GM13976 (cell line): ENCODE measurements at regions not wholly inside any gene's neighbourhood (a gene's known extent, or its start where the extent isn't known, plus 50 kb on each side); places are given as distances from the start of the nearest gene placed in this dataset.

Experiments used
- DNase-seq: peaks from one replicate; pipeline ENCODE4 v3.0.0; 2012; ENCODE audit warnings: low spot score
- CTCF ChIP-seq: IDR thresholded peaks from 2 replicates; pipeline ENCODE4 v1.5.1; 2012; ENCODE audit warnings: borderline replicate concordance, mild to moderate bottlenecking; ENCODE audit not compliant: insufficient read depth; ENCODE audit errors: extremely low read depth, missing control alignments, control extremely low read depth
- in situ Hi-C: fragments of 300-500 bp; cut with MboI; formaldehyde crosslinking; loops from one replicate; pipeline ENCODE4 v1.12.0; 2022; ENCODE audit warnings: low sequenced_read_pairs, mixed read lengths, inconsistent platforms; ENCODE audit not compliant: unreplicated experiment

DNA sequence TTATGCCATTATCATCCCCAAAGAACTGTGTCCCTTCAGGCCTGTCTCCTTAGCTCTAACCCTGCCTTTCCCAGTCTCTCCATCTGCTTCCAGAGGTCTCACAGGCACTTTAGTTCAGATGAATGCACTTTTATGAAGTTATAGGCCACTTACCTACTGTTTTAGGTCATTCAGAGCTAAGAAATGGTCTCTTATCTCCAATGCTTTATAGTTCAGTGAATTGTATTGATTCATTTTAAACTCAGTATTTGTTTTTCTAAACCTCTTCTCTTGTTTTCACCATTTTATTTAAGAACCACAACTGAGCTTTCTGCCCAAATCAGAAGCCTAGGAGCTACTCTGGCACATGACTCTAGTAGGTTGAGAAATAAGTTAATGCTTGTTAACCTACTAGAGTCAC is 197.5 kb upstream of the ATP2B1 start:
- in situ Hi-C loops, result no loop called here

GRCh38 chr12:89901906-89902642 is 193.4 kb upstream of the ATP2B1 start:
- no peak for DNase-seq
- no peak for TF ChIP-seq CTCF
- in situ Hi-C loops, result no loop called here

More for the DNA sequence above, 197.5 kb upstream of the ATP2B1 start:
- DNase-seq, result no peak
- no peak for TF ChIP-seq CTCF

- no peak for TF ChIP-seq CTCF
- no peak for DNase-seq
- in situ Hi-C loops, result no loop called here
These were observed 192.7 kb upstream of the ATP2B1 start for GRCh38 chr12:89901319-89901718.

DNA sequence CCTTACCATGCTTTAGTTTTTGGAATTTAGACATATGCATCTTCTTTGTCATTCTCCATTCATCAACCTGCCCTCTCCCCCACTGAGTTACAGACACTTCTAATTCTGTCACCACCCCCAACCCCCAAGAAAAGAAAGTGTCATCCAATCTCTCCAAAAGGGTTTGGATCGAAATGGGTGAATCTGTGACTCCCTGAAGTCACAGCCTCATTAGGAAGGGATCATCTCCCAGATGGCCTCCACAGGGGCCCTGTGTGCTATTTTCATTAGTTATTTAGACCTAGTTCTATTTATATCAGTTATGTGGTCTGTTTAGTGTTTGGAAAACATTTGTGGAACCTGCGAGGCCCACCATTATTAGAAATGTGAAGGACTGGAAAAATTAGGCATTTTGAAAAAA is 191.0 kb upstream of the ATP2B1 start:
- TF ChIP-seq CTCF, result no peak
- DNase-seq, result no peak
- in situ Hi-C loops, result no loop called here

DNA sequence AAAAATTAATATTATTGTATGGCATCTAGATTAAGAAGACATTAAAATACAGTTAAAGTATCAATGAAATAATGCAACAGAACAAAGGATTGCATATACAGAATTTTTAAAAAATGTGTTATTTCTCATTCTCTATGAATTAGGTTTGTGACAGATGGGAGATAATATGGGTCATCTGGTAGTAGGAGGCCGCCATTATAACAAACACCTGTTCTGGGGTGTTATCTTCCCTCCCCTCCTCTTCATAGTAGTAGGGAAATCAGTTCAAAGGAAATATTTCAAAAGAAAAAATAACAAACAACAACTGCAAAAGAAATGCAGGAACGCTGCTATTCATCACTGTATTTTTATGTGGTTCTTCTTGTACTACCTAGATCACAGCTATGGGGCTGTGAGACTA is 187.0 kb upstream of the ATP2B1 start:
- in situ Hi-C loops, result no loop called here
- TF ChIP-seq CTCF, result no peak
- DNase-seq, result no peak

DNA sequence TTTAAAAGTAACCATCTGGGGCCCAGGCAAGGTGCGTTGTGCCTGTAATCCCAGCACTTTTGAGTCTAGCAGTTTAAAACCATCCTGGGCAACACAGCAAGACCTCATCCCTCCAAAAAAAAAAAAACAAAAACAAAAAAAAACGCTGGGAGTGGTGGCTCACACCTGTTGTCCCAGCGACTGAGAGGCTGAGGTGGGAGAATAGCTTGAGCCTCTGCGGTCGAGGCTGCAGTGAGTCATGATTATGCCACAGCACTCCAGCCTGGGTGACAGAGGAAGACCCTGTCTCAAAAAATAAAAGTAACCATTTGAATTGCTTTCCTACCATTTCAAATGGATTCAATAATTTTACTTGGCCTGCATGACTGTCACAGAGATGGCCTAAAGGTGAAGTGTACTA is 186.5 kb upstream of the ATP2B1 start:
- in situ Hi-C loops, result no loop called here
- DNase-seq, result no peak
- no peak for TF ChIP-seq CTCF

DNA sequence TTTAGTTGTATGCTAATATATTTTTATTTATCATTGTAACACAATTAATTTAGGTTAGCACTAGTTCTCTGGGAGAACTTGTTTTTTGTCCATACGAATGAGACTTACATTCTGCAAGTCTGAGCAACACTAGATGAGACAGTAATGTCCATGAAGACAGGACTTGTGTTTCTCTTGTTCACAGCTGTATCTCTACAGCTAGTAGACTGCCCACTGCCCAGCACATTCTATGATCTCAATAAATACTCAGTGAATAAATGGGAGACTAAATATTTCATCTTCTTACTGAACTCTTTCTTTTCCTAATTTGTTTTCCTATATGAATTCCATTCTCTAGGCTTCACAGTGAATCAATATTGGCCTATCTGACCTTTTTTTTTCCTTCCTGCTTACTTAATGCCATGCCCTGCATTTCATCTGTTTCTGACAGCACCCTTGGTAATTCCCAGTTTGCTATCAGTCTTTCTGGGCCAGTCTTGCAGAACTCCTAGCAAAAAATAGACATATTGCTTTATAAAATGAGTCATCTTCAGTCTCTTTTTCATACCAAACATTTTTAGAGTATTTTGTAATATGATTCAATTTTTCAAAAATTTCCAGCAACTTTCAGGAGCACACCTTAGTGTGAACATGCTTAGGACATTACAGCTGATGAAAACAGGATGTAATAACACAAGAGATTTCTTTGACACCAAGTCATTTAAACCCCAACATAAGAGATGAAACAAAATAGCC is 185.5 kb upstream of the ATP2B1 start:
- no peak for DNase-seq
- in situ Hi-C loops, result no loop called here
- TF ChIP-seq CTCF, result no peak
